NCI-H69 (cell line): ENCODE measurements at regions not wholly inside any gene's neighbourhood (a gene's known extent, or its start where the extent isn't known, plus 50 kb on each side); places are given as distances from the start of the nearest gene placed in this dataset.

Experiments used
- DNase-seq: peaks from one replicate; lab custom pipeline; 2025; lab: John Stamatoyannopoulos, UW

GRCh38 chr12:64931321-64931720 lies 106.9 kb downstream of the TBC1D30 start:
- DNase-seq: no peak

- DNase-seq: peak; percentile 49
Measured at GRCh38 chr12:64931981-64932380, 107.5 kb downstream of the TBC1D30 start.

GRCh38 chr12:64933791-64934190 lies 109.3 kb downstream of the TBC1D30 start:
- DNase-seq: no peak

GRCh38 chr12:64937452-64937851 lies 113.0 kb downstream of the TBC1D30 start:
- DNase-seq: no peak

GRCh38 chr12:64938179-64938578 lies 113.7 kb downstream of the TBC1D30 start:
- no peak for DNase-seq

- DNase-seq: no peak
Measured at GRCh38 chr12:64943686-64944085, 119.2 kb downstream of the TBC1D30 start.

GRCh38 chr12:64944966-64945365 lies 120.5 kb downstream of the TBC1D30 start:
- DNase-seq: no peak

GRCh38 chr12:64946132-64946829 lies 121.8 kb downstream of the TBC1D30 start:
- DNase-seq: peak; percentile 91

GRCh38 chr12:64950711-64951298 lies 126.4 kb downstream of the TBC1D30 start:
- DNase-seq: no peak

GRCh38 chr12:64951944-64952343 lies 127.5 kb downstream of the TBC1D30 start:
- no peak for DNase-seq

GRCh38 chr12:64955746-64956145 lies 131.3 kb downstream of the TBC1D30 start:
- no peak for DNase-seq

- DNase-seq: no peak
Measured at GRCh38 chr12:64965920-64966319, 141.5 kb downstream of the TBC1D30 start.

GRCh38 chr12:64968989-64969819 lies 144.8 kb downstream of the TBC1D30 start:
- DNase-seq: no peak

GRCh38 chr12:64976131-64976530 lies 145.0 kb downstream of the WIF1 start:
- peak; percentile 7 for DNase-seq

- no peak for DNase-seq
Measured at GRCh38 chr12:64983771-64984278, 137.3 kb downstream of the WIF1 start.

GRCh38 chr12:64991121-64991611 lies 129.9 kb downstream of the WIF1 start:
- no peak for DNase-seq

- no peak for DNase-seq
Measured at GRCh38 chr12:64992116-64992515, 129.0 kb downstream of the WIF1 start.

GRCh38 chr12:64992641-64993040 lies 128.5 kb downstream of the WIF1 start:
- no peak for DNase-seq

GRCh38 chr12:64993461-64993860 lies 127.6 kb downstream of the WIF1 start:
- DNase-seq: no peak

- DNase-seq: no peak
Measured at GRCh38 chr12:64995816-64996215, 125.3 kb downstream of the WIF1 start.

- DNase-seq: no peak
Measured at GRCh38 chr12:64997858-64998257, 123.2 kb downstream of the WIF1 start.

- DNase-seq: no peak
Measured at GRCh38 chr12:64998371-64999147, 122.5 kb downstream of the WIF1 start.
